Heart left ventricle (tissue), 16 donors: ENCODE measurements at regions not wholly inside any gene's neighbourhood (a gene's known extent, or its start where the extent isn't known, plus 50 kb on each side); places are given as distances from the start of the nearest gene placed in this dataset.

Experiments used
- ATAC-seq, 4 donors: fragments of 200-7000 bp; cut with Tn5 transposase; one replicate each; pipeline ENCODE4 v1.9.1; 2020 to 2022; ENCODE audit warnings: moderate library complexity in 4 of 4, mild to moderate bottlenecking in 3 of 4, moderate number of reproducible peaks in 1 of 4
- DNase-seq, 5 donors: peaks; one replicate each; pipeline ENCODE4 v3.0.0-alpha.2; 2020
- H3K27ac ChIP-seq, 12 donors: fragments of 200-600 bp; sonication (generic) in 4 of 12; one replicate each; pipeline versions ENCODE4 v1.5.0 to v1.8.0; 2016 to 2022; ENCODE audit warnings: mild to moderate bottlenecking in 2 of 12
- H3K27me3 ChIP-seq, 9 donors: fragments of 200-600 bp; sonication (generic) in 2 of 9; one replicate each; pipeline versions ENCODE4 v1.5.1 to v1.8.0; 2016 to 2022; ENCODE audit warnings: mild to moderate bottlenecking in 3 of 9
- H3K36me3 ChIP-seq, 9 donors: fragments of 200-600 bp; sonication (generic) in 2 of 9; one replicate each; pipeline versions ENCODE4 v1.5.0 to v1.8.0; 2018 to 2022; ENCODE audit warnings: mild to moderate bottlenecking in 2 of 9
- H3K4me1 ChIP-seq, 12 donors: fragments of 200-600 bp; sonication (generic) in 4 of 12; one replicate each; pipeline versions ENCODE4 v1.5.0 to v1.8.0; 2016 to 2022; ENCODE audit warnings: mild to moderate bottlenecking in 3 of 12
- H3K4me3 ChIP-seq, 12 donors: fragments of 200-600 bp; sonication (generic) in 4 of 12; one replicate each; pipeline versions ENCODE4 v1.5.0 to v1.8.0; 2017 to 2022; ENCODE audit warnings: mild to moderate bottlenecking in 9 of 12, moderate library complexity in 4 of 12
- H3K9me3 ChIP-seq, 12 donors: fragments of 200-600 bp; sonication (generic) in 4 of 12; one replicate each; pipeline versions ENCODE4 v1.5.0 to v1.8.0; 2016 to 2022; ENCODE audit warnings: mild to moderate bottlenecking in 1 of 12
- POLR2A ChIP-seq, 2 donors: fragments of 450-650 bp; IDR thresholded peaks; one replicate each; pipeline ENCODE4 v1.6.1; 2017; ENCODE audit warnings: antibody characterized with exemption in 2 of 2, mild to moderate bottlenecking in 2 of 2, moderate library complexity in 2 of 2
- WGBS, 4 donors: extraction: QIAGEN DNeasy Blood & Tissue Kit in 2 of 4; methylation state at CpG; one replicate each; pipeline versions ENCODE4 v1.1.5 to v1.1.7; 2013 to 2018; 5-methylcytosine and 5-hydroxymethylcytosine counted together
- intact Hi-C, 10 donors: fragments of 100-400 bp; cut with DNase I; formaldehyde crosslinking; loops; one replicate each; pipeline versions ENCODE4 v1.11.1 to v1.14.2; 2022
- TF ChIP-seq, protein P1 (sequence below), 12 donors: fragments of 200-600 bp; sonication (generic) in 4 of 12; IDR thresholded peaks; one replicate each; pipeline versions ENCODE4 v1.5.0 to v1.8.0; 2018 to 2022; ENCODE audit warnings: antibody characterized with exemption in 12 of 12, mild to moderate bottlenecking in 5 of 12
- donor health status: ischemic (EF 13 %, LVEDD 7.1; RV severe dilation, severe dysfunction).
- donor health status: healthy with polysubstance abuse.
- donor health status: DM: no; HTN: yes; CAD: no.
- donor health status: DM: no; HTN: no; CAD: no.
- donor health status: ischemic (EF 25% LVEDD 6.9; RV normal size, moderate dysfunction).
- donor health status: ischemic (EF 25% LVEDD 5.7; RV mildly dilated, moderate dysfunction).
- donor health status: healthy.
- donor health status: DM: yes; HTN: yes; CAD: no.
- donor health status: ischemic (EF 35%, LVEDD 5.7; RV mildly dilated, moderate dysfunction).
- donor health status: nonischemic (EF 11% LVEDD 7.7; RV severe dilation, severe dysfunction).
- donor health status: DM: yes; HTN: yes; CAD: no.
- donor health status: PGD.
- donor health status: ischemic (EF 29% LVEDD 5.4; RV normal size, mild dysfunction).
- donor health status: nonischemic (EF 23%, LVEDD 6.1; RV moderate dilation, normal function).

DNA sequence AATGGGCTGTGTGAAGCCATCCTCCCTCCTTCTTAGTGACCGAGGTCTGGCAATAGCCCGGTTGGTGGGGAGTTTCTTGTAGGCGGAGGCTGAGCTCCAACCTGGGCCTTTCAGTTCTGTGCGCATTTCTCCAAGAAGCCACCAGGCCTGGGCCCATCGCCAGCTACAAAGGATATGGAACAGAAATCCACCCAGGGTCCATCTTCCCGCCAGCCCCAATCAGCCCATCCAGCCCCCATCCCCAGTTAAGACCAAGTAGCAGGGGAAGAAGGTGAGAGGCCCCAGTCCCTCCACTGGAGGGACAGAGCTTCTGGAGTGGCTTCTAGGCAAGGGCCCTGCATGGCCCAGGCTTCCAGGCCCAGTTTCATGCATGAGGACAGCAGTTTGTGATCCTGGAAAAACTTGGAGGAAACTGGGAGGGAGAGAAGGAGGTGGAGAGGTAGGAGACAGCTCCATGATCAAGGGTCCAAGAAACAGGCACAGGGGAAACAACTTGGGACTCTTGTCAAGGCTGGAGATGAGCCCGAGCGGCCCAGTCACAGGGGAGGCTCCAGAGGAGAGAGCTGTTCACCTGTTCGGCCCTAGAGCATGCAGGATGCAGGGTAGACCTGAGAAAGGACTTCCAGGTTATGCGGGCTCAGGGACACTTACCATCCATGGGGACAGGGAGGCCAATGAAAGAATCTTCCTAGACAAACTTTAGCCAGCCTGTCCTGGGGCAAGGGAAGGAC is 261.2 kb downstream of the PTPRU start:
- H3K4me3 ChIP-seq, result no peak overlapping the region
- H3K27me3 ChIP-seq, result peaks cover 0 to 40% (median 9%) of the 10 kb centered on the region in 9 donors
- intact Hi-C loops, result no loop called here
- no peaks in the 10 kb centered on the region for H3K36me3 ChIP-seq
- H3K27ac ChIP-seq, result no peak overlapping the region
- ATAC-seq (no peak), DNase-seq (no peak)
- peaks cover 0 to 24% (median 9%) of the 10 kb centered on the region in 12 donors for H3K9me3 ChIP-seq
- no peak for TF ChIP-seq POLR2A (IDR thresholded peaks at IDR 0.05)
- TF ChIP-seq, protein P1, sequence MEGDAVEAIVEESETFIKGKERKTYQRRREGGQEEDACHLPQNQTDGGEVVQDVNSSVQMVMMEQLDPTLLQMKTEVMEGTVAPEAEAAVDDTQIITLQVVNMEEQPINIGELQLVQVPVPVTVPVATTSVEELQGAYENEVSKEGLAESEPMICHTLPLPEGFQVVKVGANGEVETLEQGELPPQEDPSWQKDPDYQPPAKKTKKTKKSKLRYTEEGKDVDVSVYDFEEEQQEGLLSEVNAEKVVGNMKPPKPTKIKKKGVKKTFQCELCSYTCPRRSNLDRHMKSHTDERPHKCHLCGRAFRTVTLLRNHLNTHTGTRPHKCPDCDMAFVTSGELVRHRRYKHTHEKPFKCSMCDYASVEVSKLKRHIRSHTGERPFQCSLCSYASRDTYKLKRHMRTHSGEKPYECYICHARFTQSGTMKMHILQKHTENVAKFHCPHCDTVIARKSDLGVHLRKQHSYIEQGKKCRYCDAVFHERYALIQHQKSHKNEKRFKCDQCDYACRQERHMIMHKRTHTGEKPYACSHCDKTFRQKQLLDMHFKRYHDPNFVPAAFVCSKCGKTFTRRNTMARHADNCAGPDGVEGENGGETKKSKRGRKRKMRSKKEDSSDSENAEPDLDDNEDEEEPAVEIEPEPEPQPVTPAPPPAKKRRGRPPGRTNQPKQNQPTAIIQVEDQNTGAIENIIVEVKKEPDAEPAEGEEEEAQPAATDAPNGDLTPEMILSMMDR (IDR thresholded peaks at IDR 0.05), result no peak
- H3K4me1 ChIP-seq, result no peaks in the 10 kb centered on the region
- 85 to 89% (median 86%) methylated on average over 10 of the region's 10 CpGs for WGBS, 4 donors

DNA sequence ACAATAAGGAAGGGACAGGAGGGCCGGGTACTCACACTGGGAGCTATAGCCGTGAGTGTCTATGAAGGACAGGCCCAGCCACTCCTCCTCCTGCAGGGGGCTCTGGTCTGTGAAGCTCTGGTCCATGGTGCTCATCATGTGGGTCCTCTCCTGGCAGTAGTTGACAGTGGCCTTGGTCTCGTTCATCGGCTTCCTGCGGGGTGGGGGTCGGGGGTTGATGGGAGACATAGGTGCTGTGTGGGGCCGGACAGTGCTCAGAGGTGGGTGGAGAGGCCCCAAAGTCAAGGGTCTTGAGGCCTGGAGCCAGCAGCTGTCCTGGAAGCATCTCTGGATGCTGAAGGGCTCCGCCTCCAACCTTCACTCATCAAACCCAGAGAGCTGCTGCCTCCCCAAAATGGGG is 260.4 kb downstream of the PTPRU start:
- peaks cover 0 to 24% (median 9%) of the 10 kb centered on the region in 12 donors for H3K9me3 ChIP-seq
- no peak overlapping the region for H3K27ac ChIP-seq
- DNase-seq (no peak), ATAC-seq (no peak)
- H3K27me3 ChIP-seq, result peaks cover 0 to 40% (median 7%) of the 10 kb centered on the region in 9 donors
- H3K4me1 ChIP-seq, result no peaks in the 10 kb centered on the region
- TF ChIP-seq, protein P1 (IDR thresholded peaks at IDR 0.05), result no peak
- no peak for TF ChIP-seq POLR2A (IDR thresholded peaks at IDR 0.05)
- intact Hi-C loops, result no loop called here
- 69 to 87% (median 83%) methylated on average over 4 to 8 of the region's 8 CpGs for WGBS, 4 donors
- no peak overlapping the region for H3K4me3 ChIP-seq
- H3K36me3 ChIP-seq, result no peaks in the 10 kb centered on the region

DNA sequence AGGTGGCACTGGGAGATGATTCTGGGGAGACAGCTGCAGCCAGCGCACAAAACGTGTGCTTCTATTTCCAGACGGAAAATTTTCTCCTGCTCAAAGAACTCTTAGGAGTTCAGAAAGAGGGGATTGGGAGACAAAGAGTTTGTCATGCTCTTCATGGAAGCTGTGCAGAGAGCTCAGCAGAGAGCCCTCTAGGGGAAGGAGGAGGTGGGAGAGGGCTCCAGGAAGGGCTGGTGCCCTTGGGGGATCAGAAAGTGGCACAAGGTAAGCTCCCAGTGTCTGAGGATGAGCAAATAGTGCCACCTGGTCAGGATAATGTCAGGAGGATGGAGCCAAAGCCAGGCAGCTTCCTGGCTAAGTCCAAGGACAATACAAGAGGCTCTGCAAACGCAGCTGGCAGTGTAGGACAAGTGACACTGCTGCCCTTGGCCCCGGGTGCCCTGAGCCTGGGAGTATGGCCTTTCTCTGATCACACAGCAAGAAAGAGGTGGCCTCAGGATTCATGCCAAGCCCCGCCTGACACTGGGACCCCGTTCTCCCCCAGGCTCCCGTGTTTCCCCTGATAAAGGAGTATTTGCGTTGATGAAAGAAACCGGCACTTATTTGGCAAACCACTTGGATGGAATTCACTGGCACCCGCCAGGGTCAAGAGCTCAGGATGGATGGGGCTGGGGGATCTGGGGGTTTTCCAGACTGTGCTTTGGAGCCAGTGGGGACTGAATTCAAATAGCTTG is 254.0 kb downstream of the PTPRU start:
- Histone ChIP-seq H3K36me3 (no peaks in the 10 kb centered on the region), H3K4me3 (no peak overlapping the region), H3K27me3 (peaks cover 0 to 14% (median 3%) of the 10 kb centered on the region in 9 donors), H3K4me1 (no peaks in the 10 kb centered on the region), H3K27ac (no peak overlapping the region), H3K9me3 (peaks cover 0 to 12% (median 2%) of the 10 kb centered on the region in 12 donors)
- TF ChIP-seq, protein P1 (IDR thresholded peaks at IDR 0.05), result no peak
- no peak for TF ChIP-seq POLR2A (IDR thresholded peaks at IDR 0.05)
- WGBS, 4 donors, result 46 to 58% (median 53%) methylated on average over 10 to 11 of the region's 11 CpGs
- ATAC-seq, result peak in 1 of 4 donors; percentile 39
- no peak for DNase-seq
- intact Hi-C loops, result no loop called here

DNA sequence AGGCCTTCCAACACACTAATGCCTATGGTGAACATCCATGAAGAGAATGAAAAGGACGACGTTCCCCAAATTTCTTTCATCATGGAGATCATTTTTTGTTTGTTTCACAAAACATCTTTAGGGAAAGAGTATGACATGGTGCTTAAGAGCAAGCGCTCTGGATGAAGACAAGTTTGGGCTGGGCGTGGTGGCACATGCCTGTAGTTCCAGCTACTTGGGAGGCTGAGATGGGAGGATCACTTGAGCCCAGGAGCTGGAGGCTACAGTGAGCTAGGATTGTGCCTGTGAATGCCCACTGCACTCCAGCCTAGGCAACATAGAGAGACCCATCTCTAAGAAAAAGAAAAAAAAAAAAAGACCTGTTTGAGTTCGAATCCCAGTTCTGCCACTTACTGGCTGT is 253.1 kb downstream of the PTPRU start:
- WGBS, 4 donors, result 86 to 90% (median 87%) methylated on average over 5 of the region's 5 CpGs
- intact Hi-C loops, result no loop called here

More for the DNA sequence above, 253.1 kb downstream of the PTPRU start:
- peaks cover 0 to 4% (median 0%) of the 10 kb centered on the region in 12 donors for H3K9me3 ChIP-seq
- no peak overlapping the region for H3K4me3 ChIP-seq
- no peak overlapping the region for H3K27ac ChIP-seq
- ATAC-seq, result no peak
- DNase-seq, result no peak
- H3K4me1 ChIP-seq, result no peaks in the 10 kb centered on the region
- TF ChIP-seq, protein P1 (IDR thresholded peaks at IDR 0.05), result no peak
- TF ChIP-seq POLR2A (IDR thresholded peaks at IDR 0.05), result no peak
- no peaks in the 10 kb centered on the region for H3K36me3 ChIP-seq
- peaks cover 0 to 19% (median 0%) of the 10 kb centered on the region in 9 donors for H3K27me3 ChIP-seq
